Right renal cortex interstitium (tissue), 3 donors: ENCODE measurements at regions not wholly inside any gene's neighbourhood (a gene's known extent, or its start where the extent isn't known, plus 50 kb on each side); places are given as distances from the start of the nearest gene placed in this dataset.
"Not testable (repeated sequence)": the region's sequence is repeated elsewhere in the genome, so short reads cannot be mapped to it uniquely, and the experiment has no call there.

ENCODE experiments used
- DNase-seq, 3 donors: peaks; one replicate each; pipeline ENCODE4 v3.0.0-alpha.2; 2013; ENCODE audit warnings: low read depth in 3 of 3, low spot score in 2 of 3

DNA sequence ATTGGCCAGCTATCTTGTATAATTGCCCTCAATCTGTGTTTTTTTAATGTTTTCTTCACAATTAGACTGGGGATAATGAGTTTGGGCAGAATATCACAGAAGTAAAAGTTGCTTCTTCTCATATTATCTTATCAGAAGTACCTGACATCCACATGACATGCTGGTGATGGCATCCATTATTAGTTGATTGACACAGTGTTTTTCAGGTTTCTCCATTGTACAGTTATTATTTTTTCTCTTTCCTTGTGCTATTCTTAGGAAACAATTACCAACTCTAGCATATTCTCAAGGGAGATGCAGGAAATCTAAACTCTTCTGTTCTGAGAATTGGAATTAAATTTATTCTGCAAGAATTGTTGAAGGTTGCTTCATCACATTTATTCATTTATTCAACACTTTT is 1000.1 kb upstream of the LCORL start:
- DNase-seq = no peak

DNA sequence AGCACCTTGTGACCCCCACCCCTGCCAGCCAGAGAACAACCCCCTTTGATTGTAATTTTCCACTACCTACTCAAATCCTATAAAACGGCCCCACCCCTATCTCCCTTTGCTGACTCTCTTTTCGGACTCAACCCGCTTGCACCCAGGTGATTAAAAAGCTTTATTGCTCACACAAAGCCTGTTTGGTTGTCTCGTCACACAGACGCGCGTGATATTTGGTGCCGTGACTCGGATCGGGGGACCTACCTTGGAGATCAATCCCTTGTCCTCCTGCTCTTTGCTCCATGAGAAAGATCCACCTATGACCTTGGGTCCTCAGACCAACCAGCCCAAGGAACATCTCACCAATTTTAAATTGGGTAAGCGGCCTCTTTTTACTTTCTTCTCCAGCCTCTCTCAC is 995.0 kb upstream of the LCORL start:
- not testable (repeated sequence) for DNase-seq

- no peak for DNase-seq
Measured at GRCh38 chr4:19014594-19014993, 993.0 kb upstream of the LCORL start.

- DNase-seq = no peak
Measured at GRCh38 chr4:19010761-19011160, 989.2 kb upstream of the LCORL start.

DNA sequence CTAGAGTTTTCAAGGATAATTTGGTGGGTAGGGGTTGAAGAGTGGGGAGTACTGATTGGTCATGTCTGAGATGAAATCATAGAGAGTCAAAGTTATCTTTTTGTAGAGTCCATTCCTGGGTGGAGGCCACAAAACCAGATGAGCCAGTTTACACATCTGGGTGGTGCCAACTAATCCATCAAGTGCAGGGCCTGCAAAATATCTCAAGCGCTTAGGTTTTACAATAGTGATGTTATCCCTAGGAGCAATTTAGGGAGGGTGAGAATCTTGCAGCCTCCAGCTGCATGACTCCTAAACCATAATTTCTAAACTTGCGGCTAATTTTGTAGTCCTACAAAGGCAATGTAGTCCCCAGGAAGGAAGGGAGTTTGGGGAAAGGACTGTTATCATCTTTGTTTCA is 988.3 kb upstream of the LCORL start:
- no peak for DNase-seq

- no peak for DNase-seq
Measured at GRCh38 chr4:19005211-19005610, 983.7 kb upstream of the LCORL start.

- no peak for DNase-seq
Measured at GRCh38 chr4:19002170-19002569, 980.6 kb upstream of the LCORL start.

GRCh38 chr4:18999595-18999994 is 978.0 kb upstream of the LCORL start:
- DNase-seq = no peak

- DNase-seq = no peak
Measured at GRCh38 chr4:18981234-18981615, 959.7 kb upstream of the LCORL start.

DNA sequence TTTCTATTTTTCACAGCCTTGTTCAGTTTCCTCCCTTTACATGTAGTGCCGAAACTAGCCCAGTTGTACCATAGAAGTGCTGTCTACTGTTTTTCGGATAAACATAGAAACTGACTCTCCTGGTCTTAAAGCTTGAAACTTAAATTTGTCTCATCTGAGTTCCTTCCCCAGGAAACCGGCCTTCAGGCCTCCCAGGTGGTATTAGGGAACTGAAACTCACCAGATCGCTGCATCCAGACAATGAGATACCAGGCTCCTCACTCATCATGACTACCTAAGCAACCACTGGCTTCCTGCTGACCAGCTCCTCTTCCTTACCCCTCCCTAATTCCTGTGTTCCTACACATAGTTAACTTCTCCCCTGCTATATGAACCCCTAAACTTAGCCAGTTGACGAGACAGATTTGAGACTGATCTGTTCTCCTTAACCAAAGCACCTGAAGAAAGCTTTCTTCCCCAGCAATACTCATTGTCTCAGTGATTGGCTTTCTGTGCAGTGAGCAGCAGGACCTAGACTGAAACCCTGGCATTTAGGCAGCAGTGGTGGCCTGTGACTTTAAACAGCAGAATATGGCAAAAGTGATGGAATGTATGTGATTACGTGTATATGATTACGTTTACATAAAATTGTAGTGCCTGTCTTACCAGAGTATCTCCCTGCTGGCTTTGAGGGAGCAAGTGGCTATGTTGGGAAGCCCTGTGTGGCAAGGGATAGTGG is 959.1 kb upstream of the LCORL start:
- no peak for DNase-seq

GRCh38 chr4:18976884-18977283 is 955.3 kb upstream of the LCORL start:
- no peak for DNase-seq

DNA sequence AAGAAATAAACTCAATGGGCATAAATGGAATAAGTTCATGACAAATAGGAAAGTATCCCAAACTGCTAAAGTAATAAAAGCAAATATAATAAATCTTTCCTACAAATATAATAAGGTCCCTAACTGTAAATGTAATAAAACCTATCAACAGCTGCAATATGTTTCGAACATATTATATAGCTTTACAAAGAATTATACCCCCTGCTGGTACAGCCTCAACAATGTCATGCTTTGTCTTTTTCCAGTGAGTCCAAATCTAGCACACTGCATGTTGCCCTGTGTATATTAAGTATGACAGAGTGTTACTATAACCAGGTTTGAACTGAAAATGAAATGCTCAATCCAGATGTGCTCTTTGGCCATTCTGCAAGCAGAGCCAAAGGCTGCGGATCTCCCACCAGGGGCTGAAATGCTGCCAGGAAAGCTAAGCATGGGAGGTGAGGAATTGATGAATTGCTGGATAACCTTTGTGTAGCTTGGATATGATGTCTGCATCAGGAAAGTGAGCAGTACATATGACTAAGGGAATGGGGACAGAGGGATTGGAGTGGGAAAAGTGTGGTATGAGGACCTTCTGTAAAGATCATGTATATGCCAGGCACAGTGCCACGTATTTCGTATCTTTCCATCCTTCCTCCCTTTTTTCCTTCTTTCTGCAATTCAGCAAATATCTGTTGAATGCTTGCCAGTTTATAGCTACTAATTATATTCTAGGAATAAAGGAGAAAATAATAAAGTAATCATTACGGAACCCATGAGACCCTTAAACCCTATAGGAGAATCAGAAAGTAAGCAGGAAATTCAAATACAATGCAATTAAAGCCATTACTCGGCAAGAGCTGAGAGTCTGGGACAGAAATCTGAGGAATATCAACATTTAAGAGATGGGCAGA is 954.6 kb upstream of the LCORL start:
- DNase-seq = no peak

DNA sequence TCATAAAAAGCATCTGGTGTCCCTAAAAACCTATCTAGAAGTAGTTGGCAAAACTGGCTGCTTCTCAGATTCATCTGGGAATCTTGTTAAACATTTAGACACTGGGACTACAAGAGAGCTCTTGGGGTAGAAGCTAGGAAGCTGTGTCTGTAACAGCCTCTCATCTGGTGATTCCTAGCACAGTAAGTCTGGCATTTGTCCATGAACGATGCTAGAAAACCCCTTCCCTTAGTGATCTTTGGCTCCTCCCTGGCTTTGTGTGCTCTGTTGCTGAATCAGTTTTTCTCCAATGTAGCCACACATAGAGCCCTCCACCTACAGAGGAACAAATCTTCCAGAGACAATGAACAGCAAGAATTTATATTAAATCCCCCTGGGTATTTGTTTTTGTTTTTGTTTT is 951.7 kb upstream of the LCORL start:
- no peak for DNase-seq

- DNase-seq = no peak
Measured at GRCh38 chr4:18961879-18962278, 940.3 kb upstream of the LCORL start.

DNA sequence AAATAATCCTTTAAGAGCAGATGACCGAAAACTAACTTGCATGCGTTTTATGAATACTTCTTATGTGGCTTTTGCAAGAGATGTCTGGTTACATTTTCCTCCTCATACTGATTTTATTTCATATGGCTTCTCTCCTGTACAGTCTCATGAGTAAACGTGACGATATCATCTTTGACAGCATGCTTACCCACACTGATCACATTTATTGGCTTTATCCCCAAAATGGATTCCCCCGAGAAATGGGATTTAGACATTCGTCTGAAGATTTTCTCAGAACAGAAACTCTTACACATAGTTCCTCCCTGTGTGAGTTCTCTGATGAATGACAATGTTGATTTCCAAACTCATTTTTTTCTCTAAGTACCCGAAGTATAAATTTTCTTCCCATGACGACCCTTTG is 939.7 kb upstream of the LCORL start:
- no peak for DNase-seq

DNA sequence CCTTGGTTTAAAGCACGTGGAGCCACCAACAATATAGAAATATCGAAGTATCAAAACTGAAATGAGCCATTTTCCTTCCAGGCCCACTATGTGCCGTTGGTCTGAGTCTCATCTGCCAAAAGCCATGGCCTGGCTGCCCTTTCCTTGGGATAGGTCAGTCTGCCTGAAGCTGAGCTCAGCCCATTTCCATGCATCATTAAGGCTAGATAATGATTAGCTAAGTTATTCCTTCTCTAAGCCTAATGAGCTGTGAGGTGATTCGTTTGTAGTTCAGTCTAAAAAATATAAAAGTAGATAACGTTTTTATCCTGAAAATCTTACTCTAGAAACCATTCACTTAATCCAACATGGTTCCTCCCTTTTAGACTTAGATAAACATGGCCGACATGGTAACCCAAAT is 936.2 kb upstream of the LCORL start:
- DNase-seq = no peak

GRCh38 chr4:18954538-18954937 is 933.0 kb upstream of the LCORL start:
- no peak for DNase-seq

GRCh38 chr4:18953613-18954012 is 932.1 kb upstream of the LCORL start:
- no peak for DNase-seq

DNA sequence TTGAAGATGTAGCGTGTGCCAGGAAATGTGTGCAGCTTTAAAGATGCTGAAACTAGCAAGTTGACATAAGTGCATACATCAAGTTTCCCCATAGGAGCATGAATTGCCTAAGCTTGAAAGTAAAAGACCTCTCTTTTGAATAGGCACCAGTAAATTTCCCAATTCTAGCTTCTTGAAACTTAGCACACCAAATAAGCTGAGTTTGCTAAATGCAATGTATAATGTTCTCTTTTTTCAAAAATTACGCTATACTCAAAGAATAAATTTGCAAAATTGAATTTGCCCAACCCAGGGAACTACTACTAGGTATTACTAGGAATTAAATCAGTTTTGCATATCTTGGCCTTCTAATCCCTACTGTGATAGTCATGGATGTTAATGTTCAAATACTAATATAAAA is 923.9 kb upstream of the LCORL start:
- DNase-seq = no peak

GRCh38 chr4:18942874-18943273 is 921.3 kb upstream of the LCORL start:
- DNase-seq = no peak

DNA sequence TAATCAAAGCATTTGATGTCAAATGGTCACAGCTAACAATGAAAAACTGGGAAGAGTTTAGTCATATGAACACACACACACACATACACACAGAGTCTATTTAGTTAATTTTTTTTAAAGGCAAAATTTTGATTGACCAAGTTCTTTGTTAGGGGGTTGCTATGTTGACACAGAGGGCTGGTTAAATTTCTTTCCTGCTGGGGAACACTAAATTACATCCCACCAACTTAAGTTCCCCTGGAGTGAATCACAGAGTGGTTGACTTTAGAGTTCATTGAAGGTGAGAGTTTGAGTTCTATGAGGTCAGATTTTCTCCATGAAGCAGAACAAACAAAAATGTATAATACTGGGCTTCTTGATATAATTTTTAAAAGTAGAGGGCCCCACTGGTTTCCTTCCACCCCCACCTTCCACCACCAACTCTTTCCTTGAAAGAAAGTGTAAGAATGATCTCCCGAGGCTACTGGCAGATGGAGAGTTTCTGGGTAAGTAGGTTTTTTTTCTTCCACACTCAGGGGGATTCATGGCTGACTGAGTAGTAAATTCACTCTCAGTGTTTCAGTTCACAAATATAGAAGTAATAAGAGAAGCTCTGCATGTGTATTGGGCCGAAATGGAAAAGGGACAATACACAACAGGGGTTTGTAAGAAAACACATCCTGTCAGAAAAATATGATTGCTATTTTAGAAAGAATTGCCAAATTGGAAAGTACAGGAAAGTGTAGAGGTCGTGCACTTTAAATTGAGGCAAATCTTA is 917.0 kb upstream of the LCORL start:
- DNase-seq = no peak

DNA sequence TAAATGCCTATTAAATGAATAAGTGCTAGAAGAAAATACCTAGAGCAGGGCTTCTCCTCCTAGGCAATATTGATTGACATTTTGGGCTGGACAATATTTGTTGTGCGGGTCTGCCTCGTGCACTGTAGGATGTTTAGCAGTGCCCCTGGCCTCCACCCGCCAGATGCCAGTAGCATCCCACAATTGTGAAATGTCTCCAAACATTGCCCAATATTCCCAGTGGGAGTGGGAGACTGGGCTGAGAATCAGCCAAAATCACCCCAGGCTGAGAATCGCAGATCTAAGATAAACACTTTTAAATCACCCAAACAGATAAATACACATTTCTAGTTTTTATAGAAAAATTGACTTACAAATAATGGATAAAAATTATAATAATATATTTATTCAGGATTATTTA is 916.2 kb upstream of the LCORL start:
- no peak for DNase-seq
